Type B pancreatic cell (in vitro differentiated cells): ENCODE measurements at regions not wholly inside any gene's neighbourhood (a gene's known extent, or its start where the extent isn't known, plus 50 kb on each side); places are given as distances from the start of the nearest gene placed in this dataset.

Experiments used
- DNase-seq: peaks from one replicate; pipeline ENCODE4 v3.0.0; 2021; ENCODE audit warnings: mixed read lengths; ENCODE audit not compliant: unreplicated experiment; ENCODE audit errors: extremely low spot score
- H3K27ac Mint-ChIP-seq: 2 replicates; pipeline ENCODE4 v1.8.0; 2021; ENCODE audit warnings: mild to moderate bottlenecking, mixed read lengths
- H3K27me3 Mint-ChIP-seq: 2 replicates; pipeline ENCODE4 v1.8.0; 2021; ENCODE audit warnings: mixed read lengths
- H3K36me3 Mint-ChIP-seq: 2 replicates; pipeline ENCODE4 v1.8.0; 2021; ENCODE audit warnings: mixed read lengths
- H3K4me1 Mint-ChIP-seq: one replicate; pipeline ENCODE4 v1.8.0; 2021; ENCODE audit warnings: mixed read lengths; ENCODE audit not compliant: unreplicated experiment
- H3K4me3 Mint-ChIP-seq: 2 replicates; pipeline ENCODE4 v1.8.0; 2021; ENCODE audit warnings: mild to moderate bottlenecking, mixed read lengths
- H3K9me3 Mint-ChIP-seq: 2 replicates; pipeline ENCODE4 v1.8.0; 2021; ENCODE audit warnings: mixed read lengths
- CTCF ChIP-seq: fragments of 200-600 bp; sonication (generic); conservative IDR thresholded peaks from 2 replicates; pipeline ENCODE4 v1.5.0; 2021; ENCODE audit warnings: antibody characterized with exemption, mild to moderate bottlenecking

- Mint-ChIP-seq H3K9me3 (peaks cover 7% of the 10 kb centered on the region), H3K27ac (peak overlapping the region; percentile 44), H3K4me3 (peak overlapping the region; percentile 58), H3K27me3 (no peaks in the 10 kb centered on the region), H3K36me3 (no peaks in the 10 kb centered on the region), H3K4me1 (peaks cover 39% of the 10 kb centered on the region)
- peak; percentile 87 for DNase-seq
- TF ChIP-seq CTCF: peak; percentile 82
These were observed 603.2 kb downstream of the RNF144B start for GRCh38 chr6:18990059-18990978.

- peaks cover 5% of the 10 kb centered on the region for H3K36me3 Mint-ChIP-seq
- DNase-seq: no peak
- H3K4me1 Mint-ChIP-seq: no peaks in the 10 kb centered on the region
- H3K9me3 Mint-ChIP-seq: peaks cover 12% of the 10 kb centered on the region
- TF ChIP-seq CTCF: peak; percentile 71
- no peak overlapping the region for H3K4me3 Mint-ChIP-seq
- peaks cover 9% of the 10 kb centered on the region for H3K27me3 Mint-ChIP-seq
- no peak overlapping the region for H3K27ac Mint-ChIP-seq
These were observed 610.3 kb downstream of the RNF144B start for GRCh38 chr6:18997375-18997826.

GRCh38 chr6:19002976-19003560 lies 615.9 kb downstream of the RNF144B start:
- Mint-ChIP-seq H3K4me1 (no peaks in the 10 kb centered on the region), H3K27ac (no peak overlapping the region)

GRCh38 chr6:19004176-19004575 lies 617.0 kb downstream of the RNF144B start:
- H3K27me3 Mint-ChIP-seq: peaks cover 5% of the 10 kb centered on the region
- H3K4me3 Mint-ChIP-seq: no peak overlapping the region
- H3K4me1 Mint-ChIP-seq: no peaks in the 10 kb centered on the region
- DNase-seq: no peak
- no peak for TF ChIP-seq CTCF
- H3K9me3 Mint-ChIP-seq: no peaks in the 10 kb centered on the region
- no peaks in the 10 kb centered on the region for H3K36me3 Mint-ChIP-seq
- no peak overlapping the region for H3K27ac Mint-ChIP-seq

More at GRCh38 chr6:19002976-19003560, 615.9 kb downstream of the RNF144B start:
- Mint-ChIP-seq H3K36me3 (no peaks in the 10 kb centered on the region), H3K4me3 (no peak overlapping the region), H3K9me3 (no peaks in the 10 kb centered on the region), H3K27me3 (peaks cover 5% of the 10 kb centered on the region)
- DNase-seq: no peak
- no peak for TF ChIP-seq CTCF

GRCh38 chr6:19009769-19010168 lies 622.6 kb downstream of the RNF144B start:
- H3K36me3 Mint-ChIP-seq: no peaks in the 10 kb centered on the region
- no peak for TF ChIP-seq CTCF
- H3K27ac Mint-ChIP-seq: no peak overlapping the region
- DNase-seq: no peak
- no peaks in the 10 kb centered on the region for H3K9me3 Mint-ChIP-seq
- no peaks in the 10 kb centered on the region for H3K4me1 Mint-ChIP-seq
- H3K27me3 Mint-ChIP-seq: no peaks in the 10 kb centered on the region
- no peak overlapping the region for H3K4me3 Mint-ChIP-seq
